Fibroblast of lung (primary cell): ENCODE measurements at regions not wholly inside any gene's neighbourhood (a gene's known extent, or its start where the extent isn't known, plus 50 kb on each side); places are given as distances from the start of the nearest gene placed in this dataset.

Source experiments
- CTCF ChIP-seq, 2 donors: IDR thresholded peaks in 1 of 2; conservative IDR thresholded peaks in 1 of 2; 1 replicate in 1 of 2; 2 replicates in 1 of 2; pipeline ENCODE4 v1.5.1; 2011 to 2012; ENCODE audit warnings: low read length in 2 of 2, control low read depth in 1 of 2, inconsistent platforms in 1 of 2, low read depth in 1 of 2, mild to moderate bottlenecking in 1 of 2
- EZH2 ChIP-seq: IDR thresholded peaks from 2 replicates; pipeline ENCODE4 v1.5.1; 2012; ENCODE audit warnings: low read length, control low read depth, mild to moderate bottlenecking; ENCODE audit errors: missing control alignments

DNA sequence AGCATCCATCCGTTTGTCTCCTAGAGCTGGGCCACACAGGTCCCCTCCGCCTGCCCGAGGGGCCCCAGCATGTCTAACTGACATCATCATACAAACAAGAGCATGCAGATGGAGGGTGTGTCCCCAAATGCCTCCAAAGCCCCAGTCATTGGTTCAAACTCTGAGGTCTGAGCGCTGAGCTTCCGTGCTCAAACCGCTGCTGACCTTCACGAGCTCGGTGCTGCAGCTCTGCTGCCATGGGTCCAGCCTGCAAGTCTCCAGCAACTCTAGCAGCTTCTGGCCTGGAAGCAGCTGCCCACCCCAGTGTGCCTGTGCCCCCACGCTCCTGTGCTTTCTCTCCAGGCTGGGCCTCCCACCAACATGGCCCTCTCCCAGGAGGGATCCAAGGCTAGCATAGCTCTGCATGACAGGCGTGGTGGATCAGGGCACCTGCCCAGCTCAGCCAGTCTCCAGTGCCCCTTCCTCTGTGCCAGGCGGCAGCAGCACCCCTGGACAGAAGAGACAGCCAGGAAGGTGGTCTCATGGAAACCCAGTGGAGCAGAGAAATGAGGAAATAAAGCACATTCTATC is 131.6 kb upstream of the PMEPA1 start:
- TF ChIP-seq CTCF (conservative IDR thresholded peaks at IDR 0.05 in 1 of 2, IDR thresholded peaks at IDR 0.05 in 1 of 2; ENCODE audit: low read depth in 1 of 2, low read length in 2 of 2) (no peak), EZH2 (no peak)
